Cardiac fibroblast (primary cell): ENCODE measurements at regions not wholly inside any gene's neighbourhood (a gene's known extent, or its start where the extent isn't known, plus 50 kb on each side); places are given as distances from the start of the nearest gene placed in this dataset.

Source experiments
- DNase-seq, 2 donors: peaks; one replicate each; pipeline versions ENCODE4 v3.0.0 to v3.0.0-alpha.2; 2010; ENCODE audit warnings: low read depth in 2 of 2
- H3K4me3 ChIP-seq, 2 donors: replicated peaks in 1 of 2; 1 replicate in 1 of 2; 2 replicates in 1 of 2; pipeline ENCODE4 v1.5.1; 2011; ENCODE audit warnings: low read depth in 2 of 2, low read length in 2 of 2, mild to moderate bottlenecking in 2 of 2, moderate library complexity in 1 of 2
- CTCF ChIP-seq: IDR thresholded peaks from one replicate; pipeline ENCODE4 v1.5.1; 2011; ENCODE audit warnings: low read depth, mild to moderate bottlenecking, low read length, inconsistent platforms

- DNase-seq: no peak
- TF ChIP-seq CTCF: no peak
- no peak overlapping the region for H3K4me3 ChIP-seq
These were observed 527.7 kb downstream of the LTN1 start for GRCh38 chr21:28464988-28465387.

GRCh38 chr21:28464095-28464494 lies 528.6 kb downstream of the LTN1 start:
- no peak for DNase-seq
- no peak overlapping the region for H3K4me3 ChIP-seq
- TF ChIP-seq CTCF: no peak

GRCh38 chr21:28459193-28459592 lies 533.5 kb downstream of the LTN1 start:
- H3K4me3 ChIP-seq: no peak overlapping the region
- no peak for TF ChIP-seq CTCF
- peak in 1 of 2 donors; percentile 34 for DNase-seq

- DNase-seq: no peak
- TF ChIP-seq CTCF: no peak
- H3K4me3 ChIP-seq: no peak overlapping the region
These were observed 534.2 kb downstream of the LTN1 start for GRCh38 chr21:28458446-28458845.

- TF ChIP-seq CTCF: no peak
- peak in 1 of 2 donors; percentile 58 for DNase-seq
- H3K4me3 ChIP-seq: no peak overlapping the region
These were observed 537.5 kb downstream of the LTN1 start for GRCh38 chr21:28455253-28455600.

GRCh38 chr21:28454564-28455252 lies 538.0 kb downstream of the LTN1 start:
- no peak for DNase-seq
- no peak for TF ChIP-seq CTCF
- H3K4me3 ChIP-seq: no peak overlapping the region

- peak; percentile 65 to 89 for DNase-seq
- no peak overlapping the region for H3K4me3 ChIP-seq
- TF ChIP-seq CTCF: no peak
These were observed 545.2 kb downstream of the LTN1 start for GRCh38 chr21:28447462-28447861.
